HT1080 (cell line): ENCODE measurements at regions not wholly inside any gene's neighbourhood (a gene's known extent, or its start where the extent isn't known, plus 50 kb on each side); places are given as distances from the start of the nearest gene placed in this dataset. TPM values are rescaled to one million over a fixed set of nuclear protein-coding genes. Genes with fewer than 3 reads are reported as not detected.

Source experiments
- small RNA-seq: library from RNA; depleted of rRNA; stranded (forward); fragments of <200 nt; gene quantifications from one replicate; pipeline ENCODE3, GENCODE V24; 2014

Small RNAs in the stretch of these regions (small RNA-seq; reads per million reads assigned to genes)
- not detected for gene AC092451.1
- 0.16 reads per million for gene RNU4-67P
